C4-2B (cell line): ENCODE measurements at regions not wholly inside any gene's neighbourhood (a gene's known extent, or its start where the extent isn't known, plus 50 kb on each side); places are given as distances from the start of the nearest gene placed in this dataset.

Experiments used
- H3K27ac ChIP-seq: fragments of 450-650 bp; 2 replicates; pipeline ENCODE4 v1.5.1; 2017
- CTCF ChIP-seq: fragments of 450-650 bp; conservative IDR thresholded peaks from 2 replicates; pipeline ENCODE4 v1.5.1; 2017; ENCODE audit warnings: mild to moderate bottlenecking
- ZFX ChIP-seq: fragments of 450-650 bp; IDR thresholded peaks from 2 replicates; pipeline ENCODE4 v1.6.1; 2017

GRCh38 chr14:23793532-23793931, 157.4 kb downstream of the DHRS2 start:
- no peak overlapping the region for H3K27ac ChIP-seq
- TF ChIP-seq ZFX (no peak), CTCF (no peak)

- no peak overlapping the region for H3K27ac ChIP-seq
- TF ChIP-seq ZFX (no peak), CTCF (no peak)
These were observed 152.8 kb upstream of the DHRS4 start for GRCh38 chr14:23800811-23801210.

- no peak for TF ChIP-seq ZFX
- H3K27ac ChIP-seq: no peak overlapping the region
These were observed 151.8 kb upstream of the DHRS4 start for GRCh38 chr14:23801766-23802165.

GRCh38 chr14:23804817-23805216, 148.8 kb upstream of the DHRS4 start:
- TF ChIP-seq CTCF: no peak
- no peak for TF ChIP-seq ZFX
- H3K27ac ChIP-seq: no peak overlapping the region

- no peak for TF ChIP-seq ZFX
- no peak for TF ChIP-seq CTCF
- no peak overlapping the region for H3K27ac ChIP-seq
These were observed 147.8 kb upstream of the DHRS4 start for GRCh38 chr14:23805761-23806160.

GRCh38 chr14:23814527-23815256, 138.9 kb upstream of the DHRS4 start:
- no peak overlapping the region for H3K27ac ChIP-seq
- TF ChIP-seq CTCF: no peak
- no peak for TF ChIP-seq ZFX

- no peak overlapping the region for H3K27ac ChIP-seq
- TF ChIP-seq ZFX (no peak), CTCF (no peak)
These were observed 137.2 kb upstream of the DHRS4 start for GRCh38 chr14:23816371-23816770.

GRCh38 chr14:23817164-23817767, 136.3 kb upstream of the DHRS4 start:
- TF ChIP-seq CTCF: no peak
- no peak for TF ChIP-seq ZFX
- no peak overlapping the region for H3K27ac ChIP-seq
